IMR-90 (cell line): ENCODE measurements at regions not wholly inside any gene's neighbourhood (a gene's known extent, or its start where the extent isn't known, plus 50 kb on each side); places are given as distances from the start of the nearest gene placed in this dataset.

Experiments
- ATAC-seq: fragments of 200-7000 bp; cut with Tn5 transposase; 2 replicates; pipeline ENCODE4 v1.9.1; 2020; ENCODE audit warnings: low read depth, mild to moderate bottlenecking, moderate library complexity
- BruUV-seq: library from RNA; stranded (reverse); fragments of 400-500 nt; replicated peaks from 2 replicates; lab custom pipeline; 2021; lab: Mats Ljungman, UMichigan
- CTCF ChIA-PET: fragments of 300-600 bp; formaldehyde crosslinking; extraction: SDS; loops from one replicate; lab custom pipeline; 2021; ENCODE audit warnings: antibody characterized with exemption; lab: Yijun Ruan, JAX
- POLR2A ChIA-PET: fragments of 300-600 bp; sonication (Branson Sonifier 250); formaldehyde crosslinking; loops from one replicate; lab custom pipeline; 2022; ENCODE audit warnings: antibody characterized with exemption; ENCODE audit not compliant: unreplicated experiment; lab: Charles Lee
- DNase-seq: peaks from one replicate; pipeline ENCODE4 v3.0.0; 2013
- H2AFZ ChIP-seq: replicated peaks from 2 replicates; pipeline ENCODE3; 2013; ENCODE audit warnings: low read length, mild to moderate bottlenecking; ENCODE audit not compliant: poor library complexity
- H2AK5ac ChIP-seq: 2 replicates; pipeline ENCODE4 v1.6.1; 2013; ENCODE audit warnings: low read depth, low read length, inconsistent platforms
- H2AK9ac ChIP-seq: replicated peaks from 2 replicates; pipeline ENCODE3; 2013; ENCODE audit warnings: mild to moderate bottlenecking, low read depth, low read length, moderate library complexity; ENCODE audit not compliant: poor library complexity
- H2BK120ac ChIP-seq: 2 replicates; pipeline ENCODE4 v1.6.1; 2013; ENCODE audit warnings: low read depth, low read length, inconsistent platforms
- H2BK15ac ChIP-seq: 3 replicates; pipeline ENCODE4 v1.6.1; 2013; ENCODE audit warnings: low read depth, low read length, inconsistent platforms
- H2BK20ac ChIP-seq: 2 replicates; pipeline ENCODE4 v1.6.1; 2013; ENCODE audit warnings: low read depth, mild to moderate bottlenecking, inconsistent platforms, low read length, moderate library complexity
- H2BK5ac ChIP-seq: 2 replicates; pipeline ENCODE4 v1.6.1; 2013; ENCODE audit warnings: mild to moderate bottlenecking, low read depth, low read length, inconsistent platforms; ENCODE audit not compliant: poor library complexity, severe bottlenecking
- H3K14ac ChIP-seq: replicated peaks from 2 replicates; pipeline ENCODE4 v1.6.1; 2013; ENCODE audit warnings: low read depth, low read length, inconsistent platforms
- H3K18ac ChIP-seq: 2 replicates; pipeline ENCODE4 v1.6.1; 2013; ENCODE audit warnings: low read depth, low read length, control low read depth
- H3K23ac ChIP-seq: 2 replicates; pipeline ENCODE4 v1.6.1; 2013; ENCODE audit warnings: low read depth, low read length, inconsistent platforms
- H3K27ac ChIP-seq: 2 replicates; pipeline ENCODE4 v1.5.1; 2013; ENCODE audit warnings: mild to moderate bottlenecking, control low read depth, low read length; ENCODE audit not compliant: insufficient read depth
- H3K27me3 ChIP-seq: 2 replicates; pipeline ENCODE4 v1.6.1; 2013; ENCODE audit warnings: low read length; ENCODE audit not compliant: control insufficient read depth, insufficient read depth
- H3K36me3 ChIP-seq: 2 replicates; pipeline ENCODE4 v1.6.1; 2013; ENCODE audit warnings: low read length, mixed read lengths; ENCODE audit not compliant: control insufficient read depth, insufficient read depth
- H3K4ac ChIP-seq: 2 replicates; pipeline ENCODE4 v1.6.1; 2013; ENCODE audit warnings: low read depth, low read length, inconsistent platforms
- H3K4me1 ChIP-seq: 2 replicates; pipeline ENCODE4 v1.6.1; 2013; ENCODE audit warnings: low read length, mixed read lengths; ENCODE audit not compliant: control insufficient read depth, insufficient read depth
- H3K4me2 ChIP-seq: 2 replicates; pipeline ENCODE4 v1.6.1; 2013; ENCODE audit warnings: low read depth, mild to moderate bottlenecking, control low read depth, low read length, moderate library complexity
- H3K4me3 ChIP-seq: 2 replicates; pipeline ENCODE4 v1.5.1; 2013; ENCODE audit warnings: low read depth, mild to moderate bottlenecking, control low read depth, low read length, moderate library complexity; ENCODE audit not compliant: insufficient read depth
- H3K56ac ChIP-seq: 2 replicates; pipeline ENCODE4 v1.6.1; 2013; ENCODE audit warnings: low read length, inconsistent platforms; ENCODE audit not compliant: insufficient read depth; ENCODE audit errors: extremely low read depth
- H3K79me1 ChIP-seq, 2 experiments: 2 replicates each; pipeline ENCODE4 v1.6.1; 2013; ENCODE audit warnings: low read length in 2 of 2, inconsistent platforms in 1 of 2, low read depth in 1 of 2
- H3K9ac ChIP-seq: 2 replicates; pipeline ENCODE4 v1.6.1; 2013; ENCODE audit warnings: low read depth, low read length, control low read depth
- H3K9me1 ChIP-seq: 2 replicates; pipeline ENCODE4 v1.6.1; 2013; ENCODE audit warnings: low read length, inconsistent platforms; ENCODE audit not compliant: insufficient read depth
- H3K9me3 ChIP-seq: 2 replicates; pipeline ENCODE4 v1.6.1; 2013; ENCODE audit warnings: low read length; ENCODE audit not compliant: control insufficient read depth, insufficient read depth
- H4K20me1 ChIP-seq: 2 replicates; pipeline ENCODE4 v1.6.1; 2013; ENCODE audit warnings: low read length, inconsistent platforms; ENCODE audit not compliant: insufficient read depth
- H4K5ac ChIP-seq: 2 replicates; pipeline ENCODE4 v1.6.1; 2013; ENCODE audit warnings: mild to moderate bottlenecking, low read depth, low read length, control low read depth
- H4K8ac ChIP-seq, 2 experiments: 2 replicates each; pipeline ENCODE4 v1.6.1; 2013; ENCODE audit warnings: low read depth in 2 of 2, low read length in 2 of 2, control low read depth in 1 of 2, inconsistent platforms in 1 of 2
- H4K91ac ChIP-seq: 2 replicates; pipeline ENCODE4 v1.6.1; 2013; ENCODE audit warnings: low read depth, low read length, inconsistent platforms; ENCODE audit not compliant: insufficient read depth
- BHLHE40 ChIP-seq: fragments of 150-350 bp; IDR thresholded peaks from 2 replicates; pipeline ENCODE4 v1.6.1; 2016; ENCODE audit warnings: mild to moderate bottlenecking, low read depth, low read length
- WGBS, 2 experiments: methylation state at CpG; one replicate each; pipeline versions ENCODE4 v1.1.5 to v1.1.7; 2013; ENCODE audit warnings: missing lambda C conversion rate in 2 of 2; ENCODE audit not compliant: insufficient read length in 1 of 2; ENCODE audit errors: extremely low coverage in 2 of 2; 5-methylcytosine and 5-hydroxymethylcytosine counted together
- dilution Hi-C: fragments of 300-500 bp; cut with HindIII; formaldehyde crosslinking; loops from one replicate; pipeline ENCODE4 v1.14.3; 2018; ENCODE audit warnings: low sequenced_read_pairs; ENCODE audit not compliant: unreplicated experiment
- in situ Hi-C: fragments of 300-500 bp; cut with MboI; formaldehyde crosslinking; loops from 3 replicates; pipeline ENCODE4 v1.14.3; 2019; ENCODE audit warnings: low sequenced_read_pairs, inconsistent platforms, mixed read lengths
- intact Hi-C: fragments of 100-400 bp; cut with micrococcal nuclease; formaldehyde crosslinking; loops from 2 replicates; pipeline ENCODE4 v1.10.0; 2022
- TF ChIP-seq, protein P1 (sequence below): fragments of 150-350 bp; IDR thresholded peaks from 2 replicates; pipeline ENCODE4 v1.6.1; 2016; ENCODE audit warnings: low read depth, mild to moderate bottlenecking, low read length, moderate library complexity, borderline replicate concordance

DNA sequence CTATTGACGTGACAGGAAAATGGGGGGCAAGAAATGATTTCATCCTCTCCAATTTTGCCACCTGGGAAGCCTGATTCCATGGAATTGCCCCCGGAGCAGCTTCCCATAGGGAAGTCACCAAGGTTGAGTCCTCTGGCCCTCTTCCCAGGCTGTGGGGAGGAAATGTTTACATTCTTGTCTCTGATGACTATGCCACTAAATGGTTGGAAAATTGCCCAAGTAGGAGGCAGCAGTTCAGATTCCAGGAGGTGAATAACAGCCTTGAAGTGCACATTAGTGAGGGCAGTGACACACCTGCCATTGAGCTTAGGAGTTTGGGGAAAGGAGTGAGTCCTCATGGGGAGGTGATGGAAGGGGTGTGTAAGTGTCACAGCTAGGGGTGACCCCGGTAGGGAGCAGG lies 449.2 kb upstream of the DCC start:
- ChIA-PET CTCF (no interaction called here), POLR2A (interaction anchor here (0.5 kb wide), 1 partner anchor 1002 kb away, joined by 4 read pairs; no protein-coding TSS in a partner anchor)
- no peaks in the 10 kb centered on the region for H3K36me3 ChIP-seq
- H4K5ac ChIP-seq, result no peak overlapping the region
- H3K9me1 ChIP-seq, result no peaks in the 10 kb centered on the region
- H3K23ac ChIP-seq, result no peak overlapping the region
- no peak overlapping the region for H3K4me2 ChIP-seq
- no peak for ATAC-seq
- H3K4ac ChIP-seq, result no peak overlapping the region
- H3K27ac ChIP-seq, result no peak overlapping the region
- BruUV-seq, result no TSS peak
- no peaks in the 10 kb centered on the region for H3K4me1 ChIP-seq
- no peaks in the 10 kb centered on the region for H3K27me3 ChIP-seq
- H4K20me1 ChIP-seq, result no peaks in the 10 kb centered on the region
- DNase-seq, result peak; percentile 0
- no peak overlapping the region for H4K91ac ChIP-seq
- intact Hi-C loops, result no loop called here
- H3K14ac ChIP-seq, result no peak overlapping the region
- no peak overlapping the region for H2BK20ac ChIP-seq
- H3K9me3 ChIP-seq, result peaks cover 11% of the 10 kb centered on the region
- 25% methylated on average over 1 of the region's 3 CpGs; no CpG with 5 or more reads in 1 of the 2 experiments for WGBS, 2 experiments
- H2BK15ac ChIP-seq, result no peak overlapping the region
- in situ Hi-C loops, result no loop called here
- TF ChIP-seq, protein P1, sequence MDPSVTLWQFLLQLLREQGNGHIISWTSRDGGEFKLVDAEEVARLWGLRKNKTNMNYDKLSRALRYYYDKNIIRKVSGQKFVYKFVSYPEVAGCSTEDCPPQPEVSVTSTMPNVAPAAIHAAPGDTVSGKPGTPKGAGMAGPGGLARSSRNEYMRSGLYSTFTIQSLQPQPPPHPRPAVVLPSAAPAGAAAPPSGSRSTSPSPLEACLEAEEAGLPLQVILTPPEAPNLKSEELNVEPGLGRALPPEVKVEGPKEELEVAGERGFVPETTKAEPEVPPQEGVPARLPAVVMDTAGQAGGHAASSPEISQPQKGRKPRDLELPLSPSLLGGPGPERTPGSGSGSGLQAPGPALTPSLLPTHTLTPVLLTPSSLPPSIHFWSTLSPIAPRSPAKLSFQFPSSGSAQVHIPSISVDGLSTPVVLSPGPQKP, result no peak
- TF ChIP-seq BHLHE40, result no peak
- H3K9ac ChIP-seq, result no peak overlapping the region
- H3K4me3 ChIP-seq, result no peak overlapping the region
- no peaks in the 10 kb centered on the region for H3K79me1 ChIP-seq
- no peak overlapping the region for H2AK5ac ChIP-seq
- H2AK9ac ChIP-seq, result no peak overlapping the region
- no peak overlapping the region for H3K18ac ChIP-seq
- no peak overlapping the region for H2AFZ ChIP-seq
- dilution Hi-C loops, result no loop called here
- no peak overlapping the region for H2BK5ac ChIP-seq
- no peak overlapping the region for H2BK120ac ChIP-seq
- no peak overlapping the region for H3K56ac ChIP-seq
- no peak overlapping the region for H4K8ac ChIP-seq
